Anterior cingulate cortex (tissue), 58 donors: ENCODE measurements at regions not wholly inside any gene's neighbourhood (a gene's known extent, or its start where the extent isn't known, plus 50 kb on each side); places are given as distances from the start of the nearest gene placed in this dataset.

Experiments
- DNase-seq, 58 donors: peaks; one replicate each; lab custom pipeline; 2025; lab: John Stamatoyannopoulos, UW

GRCh38 chr5:152844713-152845112 lies 439.6 kb upstream of the NMUR2 start:
- no peak for DNase-seq

- no peak for DNase-seq
Observed at GRCh38 chr5:152853361-152853760, 448.3 kb upstream of the NMUR2 start.

GRCh38 chr5:152855441-152855840 lies 450.4 kb upstream of the NMUR2 start:
- no peak for DNase-seq

GRCh38 chr5:152861231-152861630 lies 456.2 kb upstream of the NMUR2 start:
- DNase-seq, result no peak

GRCh38 chr5:152864447-152864846 lies 459.4 kb upstream of the NMUR2 start:
- no peak for DNase-seq

GRCh38 chr5:152864991-152865390 lies 459.9 kb upstream of the NMUR2 start:
- no peak for DNase-seq

- DNase-seq, result no peak
Observed at GRCh38 chr5:152869971-152870370, 464.9 kb upstream of the NMUR2 start.

- no peak for DNase-seq
Observed at GRCh38 chr5:152882621-152883020, 477.5 kb upstream of the NMUR2 start.

- DNase-seq, result no peak
Observed at GRCh38 chr5:152883066-152883775, 478.1 kb upstream of the NMUR2 start.

- DNase-seq, result no peak
Observed at GRCh38 chr5:152884006-152884405, 478.9 kb upstream of the NMUR2 start.

- no peak for DNase-seq
Observed at GRCh38 chr5:152900332-152900731, 495.3 kb upstream of the NMUR2 start.

GRCh38 chr5:152901754-152902153 lies 496.7 kb upstream of the NMUR2 start:
- DNase-seq, result no peak

- no peak for DNase-seq
Observed at GRCh38 chr5:152905286-152905685, 500.2 kb upstream of the NMUR2 start.

GRCh38 chr5:152907488-152908245 lies 502.6 kb upstream of the NMUR2 start:
- no peak for DNase-seq

GRCh38 chr5:152912924-152913323 lies 507.8 kb upstream of the NMUR2 start:
- DNase-seq, result no peak

- no peak for DNase-seq
Observed at GRCh38 chr5:152932621-152933020, 527.5 kb upstream of the NMUR2 start.

GRCh38 chr5:152933056-152933455 lies 528.0 kb upstream of the NMUR2 start:
- DNase-seq, result no peak

- no peak for DNase-seq
Observed at GRCh38 chr5:152938630-152939029, 533.6 kb upstream of the NMUR2 start.

- no peak for DNase-seq
Observed at GRCh38 chr5:152942633-152943336, 537.7 kb upstream of the NMUR2 start.

GRCh38 chr5:152953788-152954483 lies 536.5 kb upstream of the GRIA1 start:
- DNase-seq, result no peak
